Neutrophil (primary cell): ENCODE measurements at regions not wholly inside any gene's neighbourhood (a gene's known extent, or its start where the extent isn't known, plus 50 kb on each side); places are given as distances from the start of the nearest gene placed in this dataset.

Source experiments
- H3K27ac ChIP-seq: fragments of 200-600 bp; sonication (generic); 2 replicates; pipeline ENCODE4 v1.5.1; 2016; ENCODE audit warnings: mild to moderate bottlenecking, moderate library complexity
- H3K27me3 ChIP-seq: fragments of 200-600 bp; sonication (generic); 2 replicates; pipeline ENCODE4 v1.6.0; 2016; ENCODE audit warnings: mild to moderate bottlenecking
- H3K36me3 ChIP-seq: fragments of 200-600 bp; sonication (generic); 2 replicates; pipeline ENCODE4 v1.5.1; 2017
- H3K4me1 ChIP-seq, 2 experiments: fragments of 200-600 bp in 1 of 2; sonication (generic) in 1 of 2; 1 replicate in 1 of 2; 2 replicates in 1 of 2; pipeline versions ENCODE4 v1.5.1 to v1.6.1; 2013 to 2016; ENCODE audit warnings: low read depth in 1 of 2, low read length in 1 of 2, mild to moderate bottlenecking in 1 of 2, moderate library complexity in 1 of 2; ENCODE audit not compliant: control insufficient read depth in 1 of 2, insufficient read depth in 1 of 2
- H3K4me3 ChIP-seq, 2 experiments: fragments of 200-600 bp in 1 of 2; sonication (generic) in 1 of 2; 1 replicate in 1 of 2; 2 replicates in 1 of 2; pipeline ENCODE4 v1.5.1; 2013 to 2016; ENCODE audit warnings: low read depth in 1 of 2, low read length in 1 of 2, mild to moderate bottlenecking in 1 of 2, moderate library complexity in 1 of 2
- H3K9me3 ChIP-seq: fragments of 200-600 bp; sonication (generic); 2 replicates; pipeline ENCODE4 v1.5.1; 2016
- CTCF ChIP-seq: fragments of 200-600 bp; sonication (generic); IDR thresholded peaks from 2 replicates; pipeline ENCODE4 v1.5.1; 2016; ENCODE audit warnings: antibody characterized with exemption

- H3K27ac ChIP-seq, result no peak overlapping the region
- H3K4me3 ChIP-seq, result no peak overlapping the region
- TF ChIP-seq CTCF, result no peak
- H3K4me1 ChIP-seq, result peaks cover 9% of the 10 kb centered on the region in 2 experiments
- peaks cover 5% of the 10 kb centered on the region for H3K27me3 ChIP-seq
- no peaks in the 10 kb centered on the region for H3K9me3 ChIP-seq
- no peaks in the 10 kb centered on the region for H3K36me3 ChIP-seq
These were observed 139.3 kb upstream of the TMCC3 start for GRCh38 chr12:94789510-94790225.

- Histone ChIP-seq H3K4me3 (no peak overlapping the region), H3K27me3 (peaks cover 5% of the 10 kb centered on the region), H3K27ac (no peak overlapping the region), H3K9me3 (no peaks in the 10 kb centered on the region), H3K4me1 (peaks cover 9% of the 10 kb centered on the region in 2 experiments), H3K36me3 (no peaks in the 10 kb centered on the region)
- no peak for TF ChIP-seq CTCF
These were observed 137.9 kb upstream of the TMCC3 start for GRCh38 chr12:94788298-94788697.

- no peak for TF ChIP-seq CTCF
- Histone ChIP-seq H3K36me3 (no peaks in the 10 kb centered on the region), H3K4me1 (no peaks in the 10 kb centered on the region), H3K27ac (no peak overlapping the region), H3K4me3 (no peak overlapping the region), H3K9me3 (no peaks in the 10 kb centered on the region), H3K27me3 (peaks cover 5% of the 10 kb centered on the region)
These were observed 136.5 kb upstream of the TMCC3 start for GRCh38 chr12:94786906-94787305.

- H3K27me3 ChIP-seq, result no peaks in the 10 kb centered on the region
- TF ChIP-seq CTCF, result no peak
- no peak overlapping the region for H3K27ac ChIP-seq
- no peaks in the 10 kb centered on the region for H3K36me3 ChIP-seq
- no peak overlapping the region for H3K4me3 ChIP-seq
- no peaks in the 10 kb centered on the region for H3K4me1 ChIP-seq
- no peaks in the 10 kb centered on the region for H3K9me3 ChIP-seq
These were observed 133.5 kb upstream of the TMCC3 start for GRCh38 chr12:94783862-94784261.

GRCh38 chr12:94783343-94783742 lies 133.0 kb upstream of the TMCC3 start:
- no peak overlapping the region for H3K27ac ChIP-seq
- no peak for TF ChIP-seq CTCF

More at GRCh38 chr12:94783343-94783742, 133.0 kb upstream of the TMCC3 start:
- H3K9me3 ChIP-seq, result no peaks in the 10 kb centered on the region
- no peaks in the 10 kb centered on the region for H3K4me1 ChIP-seq
- H3K27me3 ChIP-seq, result peaks cover 2% of the 10 kb centered on the region
- H3K4me3 ChIP-seq, result no peak overlapping the region
- no peaks in the 10 kb centered on the region for H3K36me3 ChIP-seq
